Transverse colon (tissue), 4 donors: ENCODE measurements at regions not wholly inside any gene's neighbourhood (a gene's known extent, or its start where the extent isn't known, plus 50 kb on each side); places are given as distances from the start of the nearest gene placed in this dataset.

ENCODE experiments used
- POLR2A ChIP-seq: fragments of 450-650 bp; IDR thresholded peaks from one replicate; pipeline ENCODE4 v1.6.1; 2016; ENCODE audit warnings: antibody characterized with exemption, mild to moderate bottlenecking, moderate library complexity
- POLR2AphosphoS5 ChIP-seq, 3 donors: sonication (generic); formaldehyde crosslinking; IDR thresholded peaks; one replicate each; pipeline ENCODE4 v1.6.1; 2016; ENCODE audit warnings: antibody characterized with exemption in 3 of 3
- TF ChIP-seq, protein P1 (sequence below), 5 experiments: fragments of 200-600 bp in 3 of 5; fragments of 450-650 bp in 2 of 5; sonication (generic) in 3 of 5; IDR thresholded peaks; 1 replicate in 2 of 5; 2 replicates in 3 of 5; pipeline ENCODE4 v1.5.1; 2016 to 2017; ENCODE audit warnings: antibody characterized with exemption in 5 of 5, inconsistent platforms in 3 of 5, mild to moderate bottlenecking in 2 of 5, moderate library complexity in 1 of 5

DNA sequence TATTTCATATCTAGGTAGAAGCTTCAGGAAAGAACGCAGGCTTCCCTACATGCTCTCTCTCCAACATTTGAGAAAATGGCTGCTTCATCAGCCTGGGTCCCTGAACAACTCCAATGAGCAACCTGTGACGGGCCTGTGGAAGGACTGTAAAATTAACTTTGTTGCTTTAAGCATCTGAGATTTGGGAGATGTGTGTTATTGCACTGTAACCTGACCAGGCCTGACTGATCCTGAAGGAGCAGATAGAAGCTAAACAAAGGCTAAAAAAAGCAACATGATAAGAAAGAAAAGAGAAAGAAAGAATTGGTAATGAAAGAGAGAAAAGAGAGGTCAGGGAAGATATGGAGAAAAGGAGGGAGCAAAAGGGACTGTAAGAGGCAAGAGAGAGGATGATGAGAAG lies 77.1 kb upstream of the MBNL2 start:
- no peak for TF ChIP-seq POLR2A
- TF ChIP-seq, protein P1, sequence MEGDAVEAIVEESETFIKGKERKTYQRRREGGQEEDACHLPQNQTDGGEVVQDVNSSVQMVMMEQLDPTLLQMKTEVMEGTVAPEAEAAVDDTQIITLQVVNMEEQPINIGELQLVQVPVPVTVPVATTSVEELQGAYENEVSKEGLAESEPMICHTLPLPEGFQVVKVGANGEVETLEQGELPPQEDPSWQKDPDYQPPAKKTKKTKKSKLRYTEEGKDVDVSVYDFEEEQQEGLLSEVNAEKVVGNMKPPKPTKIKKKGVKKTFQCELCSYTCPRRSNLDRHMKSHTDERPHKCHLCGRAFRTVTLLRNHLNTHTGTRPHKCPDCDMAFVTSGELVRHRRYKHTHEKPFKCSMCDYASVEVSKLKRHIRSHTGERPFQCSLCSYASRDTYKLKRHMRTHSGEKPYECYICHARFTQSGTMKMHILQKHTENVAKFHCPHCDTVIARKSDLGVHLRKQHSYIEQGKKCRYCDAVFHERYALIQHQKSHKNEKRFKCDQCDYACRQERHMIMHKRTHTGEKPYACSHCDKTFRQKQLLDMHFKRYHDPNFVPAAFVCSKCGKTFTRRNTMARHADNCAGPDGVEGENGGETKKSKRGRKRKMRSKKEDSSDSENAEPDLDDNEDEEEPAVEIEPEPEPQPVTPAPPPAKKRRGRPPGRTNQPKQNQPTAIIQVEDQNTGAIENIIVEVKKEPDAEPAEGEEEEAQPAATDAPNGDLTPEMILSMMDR (IDR thresholded peaks at IDR 0.05), result no peak
- no peak for TF ChIP-seq POLR2AphosphoS5 (IDR thresholded peaks at IDR 0.05)
